Activated naive CD8-positive, alpha-beta T cell (primary cell): ENCODE measurements at regions not wholly inside any gene's neighbourhood (a gene's known extent, or its start where the extent isn't known, plus 50 kb on each side); places are given as distances from the start of the nearest gene placed in this dataset.
"Not testable (repeated sequence)": the region's sequence is repeated elsewhere in the genome, so short reads cannot be mapped to it uniquely, and the experiment has no call there.

Experiments
- H3K27ac Mint-ChIP-seq: one replicate; pipeline ENCODE4 v1.8.0; 2021; ENCODE audit warnings: mixed read lengths
- H3K27me3 Mint-ChIP-seq: one replicate; pipeline ENCODE4 v1.8.0; 2021; ENCODE audit warnings: mixed read lengths
- H3K36me3 Mint-ChIP-seq: one replicate; pipeline ENCODE4 v1.8.0; 2021; ENCODE audit warnings: mixed read lengths
- H3K4me1 Mint-ChIP-seq: one replicate; pipeline ENCODE4 v1.8.0; 2021; ENCODE audit warnings: low read depth, mixed read lengths
- H3K4me3 Mint-ChIP-seq: one replicate; pipeline ENCODE4 v1.8.0; 2021; ENCODE audit warnings: mild to moderate bottlenecking, mixed read lengths
- H3K9me3 Mint-ChIP-seq: one replicate; pipeline ENCODE4 v1.8.0; 2021; ENCODE audit warnings: low read depth, mixed read lengths

- Mint-ChIP-seq H3K27me3 (peaks cover 2% of the 10 kb centered on the region), H3K9me3 (no peaks in the 10 kb centered on the region), H3K4me3 (no peak overlapping the region), H3K36me3 (no peaks in the 10 kb centered on the region), H3K27ac (no peak overlapping the region), H3K4me1 (peaks cover 8% of the 10 kb centered on the region)
Observed at GRCh38 chr15:87567406-87568030, 689.0 kb downstream of the NTRK3 start.

- Mint-ChIP-seq H3K27ac (no peak overlapping the region), H3K27me3 (peaks cover 2% of the 10 kb centered on the region), H3K4me3 (no peak overlapping the region), H3K36me3 (no peaks in the 10 kb centered on the region), H3K4me1 (peaks cover 8% of the 10 kb centered on the region), H3K9me3 (no peaks in the 10 kb centered on the region)
Observed at GRCh38 chr15:87566236-87566635, 690.3 kb downstream of the NTRK3 start.

GRCh38 chr15:87564681-87565080, 691.9 kb downstream of the NTRK3 start:
- H3K4me1 Mint-ChIP-seq: peaks cover 2% of the 10 kb centered on the region
- H3K36me3 Mint-ChIP-seq: no peaks in the 10 kb centered on the region
- no peak overlapping the region for H3K27ac Mint-ChIP-seq
- peaks cover 2% of the 10 kb centered on the region for H3K27me3 Mint-ChIP-seq
- H3K9me3 Mint-ChIP-seq: no peaks in the 10 kb centered on the region
- no peak overlapping the region for H3K4me3 Mint-ChIP-seq

- no peak overlapping the region for H3K4me3 Mint-ChIP-seq
- peaks cover 2% of the 10 kb centered on the region for H3K27me3 Mint-ChIP-seq
- H3K36me3 Mint-ChIP-seq: no peaks in the 10 kb centered on the region
- H3K9me3 Mint-ChIP-seq: no peaks in the 10 kb centered on the region
- H3K4me1 Mint-ChIP-seq: no peaks in the 10 kb centered on the region
- H3K27ac Mint-ChIP-seq: no peak overlapping the region
Observed at GRCh38 chr15:87563869-87564268, 692.7 kb downstream of the NTRK3 start.

- Mint-ChIP-seq H3K36me3 (no peaks in the 10 kb centered on the region), H3K4me1 (no peaks in the 10 kb centered on the region), H3K27me3 (peaks cover 5% of the 10 kb centered on the region), H3K27ac (no peak overlapping the region), H3K4me3 (no peak overlapping the region), H3K9me3 (no peaks in the 10 kb centered on the region)
Observed at GRCh38 chr15:87562203-87562602, 694.3 kb downstream of the NTRK3 start.

- Mint-ChIP-seq H3K27ac (no peak overlapping the region), H3K36me3 (no peaks in the 10 kb centered on the region), H3K9me3 (no peaks in the 10 kb centered on the region), H3K4me3 (no peak overlapping the region), H3K27me3 (peaks cover 5% of the 10 kb centered on the region), H3K4me1 (no peaks in the 10 kb centered on the region)
Observed at GRCh38 chr15:87561641-87562040, 694.9 kb downstream of the NTRK3 start.

- H3K4me1 Mint-ChIP-seq: no peaks in the 10 kb centered on the region
- peaks cover 15% of the 10 kb centered on the region for H3K9me3 Mint-ChIP-seq
- H3K4me3 Mint-ChIP-seq: no peak overlapping the region
- no peak overlapping the region for H3K27ac Mint-ChIP-seq
- no peaks in the 10 kb centered on the region for H3K36me3 Mint-ChIP-seq
- peaks cover 5% of the 10 kb centered on the region for H3K27me3 Mint-ChIP-seq
Observed at GRCh38 chr15:87557881-87558280, 698.7 kb downstream of the NTRK3 start.

- Mint-ChIP-seq H3K9me3 (peaks cover 15% of the 10 kb centered on the region), H3K27ac (no peak overlapping the region), H3K4me1 (no peaks in the 10 kb centered on the region), H3K4me3 (no peak overlapping the region), H3K27me3 (peaks cover 3% of the 10 kb centered on the region), H3K36me3 (no peaks in the 10 kb centered on the region)
Observed at GRCh38 chr15:87556886-87557285, 699.7 kb downstream of the NTRK3 start.

- Mint-ChIP-seq H3K9me3 (peaks cover 15% of the 10 kb centered on the region), H3K27ac (no peak overlapping the region), H3K36me3 (no peaks in the 10 kb centered on the region), H3K27me3 (peaks cover 3% of the 10 kb centered on the region), H3K4me3 (no peak overlapping the region), H3K4me1 (no peaks in the 10 kb centered on the region)
Observed at GRCh38 chr15:87549860-87550259, 706.7 kb downstream of the NTRK3 start.

GRCh38 chr15:87549296-87549695, 707.2 kb downstream of the NTRK3 start:
- Mint-ChIP-seq H3K27me3 (peaks cover 3% of the 10 kb centered on the region), H3K4me3 (no peak overlapping the region), H3K4me1 (no peaks in the 10 kb centered on the region), H3K27ac (no peak overlapping the region), H3K36me3 (no peaks in the 10 kb centered on the region), H3K9me3 (peaks cover 11% of the 10 kb centered on the region)

- not testable (repeated sequence) for H3K27ac Mint-ChIP-seq, H3K4me3 Mint-ChIP-seq, H3K36me3 Mint-ChIP-seq, H3K4me1 Mint-ChIP-seq, H3K9me3 Mint-ChIP-seq, H3K27me3 Mint-ChIP-seq
Observed at GRCh38 chr15:87548590-87548989, 707.9 kb downstream of the NTRK3 start.

- no peaks in the 10 kb centered on the region for H3K36me3 Mint-ChIP-seq
- H3K27ac Mint-ChIP-seq: no peak overlapping the region
- H3K27me3 Mint-ChIP-seq: peaks cover 6% of the 10 kb centered on the region
- no peaks in the 10 kb centered on the region for H3K4me1 Mint-ChIP-seq
- H3K4me3 Mint-ChIP-seq: no peak overlapping the region
- no peaks in the 10 kb centered on the region for H3K9me3 Mint-ChIP-seq
Observed at GRCh38 chr15:87547470-87548181, 708.9 kb downstream of the NTRK3 start.

- Mint-ChIP-seq H3K27me3 (peaks cover 14% of the 10 kb centered on the region), H3K36me3 (peaks cover 3% of the 10 kb centered on the region), H3K4me1 (no peaks in the 10 kb centered on the region), H3K4me3 (no peak overlapping the region), H3K27ac (no peak overlapping the region), H3K9me3 (peaks cover 15% of the 10 kb centered on the region)
Observed at GRCh38 chr15:87538327-87538834, 718.2 kb downstream of the NTRK3 start.

GRCh38 chr15:87537295-87537694, 719.2 kb downstream of the NTRK3 start:
- H3K27ac Mint-ChIP-seq: no peak overlapping the region
- H3K9me3 Mint-ChIP-seq: peaks cover 17% of the 10 kb centered on the region
- H3K27me3 Mint-ChIP-seq: peaks cover 11% of the 10 kb centered on the region
- H3K4me3 Mint-ChIP-seq: no peak overlapping the region
- peaks cover 3% of the 10 kb centered on the region for H3K36me3 Mint-ChIP-seq
- H3K4me1 Mint-ChIP-seq: no peaks in the 10 kb centered on the region

- H3K4me1 Mint-ChIP-seq, H3K27ac Mint-ChIP-seq, H3K27me3 Mint-ChIP-seq, H3K4me3 Mint-ChIP-seq, H3K36me3 Mint-ChIP-seq: not testable (repeated sequence)
- H3K9me3 Mint-ChIP-seq: peaks cover 14% of the 10 kb centered on the region
Observed at GRCh38 chr15:87533637-87534036, 722.9 kb downstream of the NTRK3 start.

- H3K27me3 Mint-ChIP-seq: no peaks in the 10 kb centered on the region
- H3K4me1 Mint-ChIP-seq: no peaks in the 10 kb centered on the region
- H3K36me3 Mint-ChIP-seq: no peaks in the 10 kb centered on the region
- H3K27ac Mint-ChIP-seq: no peak overlapping the region
- H3K9me3 Mint-ChIP-seq: peaks cover 7% of the 10 kb centered on the region
- no peak overlapping the region for H3K4me3 Mint-ChIP-seq
Observed at GRCh38 chr15:87528873-87529272, 727.7 kb downstream of the NTRK3 start.
